ENCODE measurements at regions not wholly inside any gene's neighbourhood (a gene's known extent, or its start where the extent isn't known, plus 50 kb on each side); places are given as distances from the start of the nearest gene placed in this dataset.

DNA sequence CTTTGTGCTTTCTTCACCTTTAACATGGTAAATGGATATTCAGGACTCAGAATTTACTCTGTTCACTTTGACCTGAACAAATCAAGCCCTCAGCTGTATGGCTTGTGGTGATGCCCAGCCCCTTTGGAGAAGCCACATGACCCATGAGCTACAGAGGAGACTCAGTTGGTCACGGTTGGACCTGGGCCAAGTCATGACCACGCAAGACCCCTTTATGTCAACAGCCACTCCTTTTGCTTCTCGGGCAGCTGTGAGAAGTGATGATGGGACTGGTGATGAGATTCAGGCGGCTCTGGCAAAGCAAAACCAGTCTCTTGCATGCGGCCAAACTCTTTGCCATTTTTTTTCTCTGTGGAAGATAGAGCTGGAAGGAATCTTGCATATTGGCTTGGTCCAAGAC is 96.5 kb upstream of the AJAP1 start:
- no peak for DNase-seq

DNA sequence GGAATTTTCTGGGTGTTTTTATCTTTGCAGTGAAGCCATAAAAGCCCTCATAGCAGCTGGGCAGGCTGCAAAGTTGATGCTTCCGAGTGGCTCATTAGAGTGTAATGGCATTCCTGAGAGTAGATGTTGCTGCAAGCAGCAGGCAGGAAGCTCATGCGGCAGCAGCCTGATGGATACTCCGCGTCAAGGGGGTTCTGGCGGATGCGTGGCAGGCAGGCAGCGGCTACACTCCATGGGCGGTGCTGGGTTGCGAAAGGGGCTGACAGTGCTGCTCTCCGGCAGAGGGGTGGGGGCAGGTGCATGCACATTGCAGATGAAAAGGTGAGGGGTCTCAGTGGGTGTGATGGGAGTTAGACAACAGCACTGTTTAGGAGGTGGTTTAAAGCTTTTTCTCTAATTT is 93.2 kb upstream of the AJAP1 start:
- DNase-seq = no peak

- no peak for DNase-seq
Observed at GRCh38 chr1:4562321-4562720, 92.1 kb upstream of the AJAP1 start.

DNA sequence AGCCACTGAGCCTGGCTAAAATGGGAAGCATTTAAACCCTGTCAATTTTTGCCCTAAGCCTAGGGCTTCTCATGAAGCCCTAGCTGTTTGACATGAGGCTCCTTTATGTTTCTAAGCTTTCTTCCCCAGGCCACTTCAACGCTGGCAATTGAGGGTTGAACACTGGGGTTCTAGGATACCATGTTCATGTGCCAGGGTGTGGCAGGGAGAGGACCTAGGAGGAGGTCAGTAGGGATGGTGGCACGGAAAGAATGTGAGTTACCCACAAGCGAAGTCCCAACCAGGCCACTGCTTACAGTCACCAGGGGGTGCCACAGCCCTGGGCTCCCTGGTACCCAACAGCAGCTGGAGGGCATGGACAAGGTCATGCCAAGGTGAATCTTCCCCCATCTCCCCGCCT is 90.8 kb upstream of the AJAP1 start:
- DNase-seq = no peak

DNA sequence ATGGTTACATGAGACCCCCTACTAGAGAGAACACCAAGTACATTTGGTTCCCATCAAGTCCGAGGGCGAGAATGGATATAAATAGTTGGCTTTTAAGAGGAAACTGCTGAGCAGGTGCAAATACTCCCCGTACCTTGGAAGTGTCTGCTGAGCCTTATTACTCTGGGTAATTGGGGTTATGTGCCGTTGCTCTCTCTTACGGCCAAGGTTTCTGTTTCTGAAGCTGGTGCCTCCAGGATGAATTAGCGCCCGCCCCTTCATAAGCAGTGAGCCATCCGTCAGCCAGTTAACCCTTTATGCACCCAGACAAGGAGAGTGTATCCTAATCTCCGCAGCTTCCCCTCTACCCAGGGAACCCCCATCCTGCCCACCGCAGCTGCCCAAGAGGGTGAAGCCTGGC is 90.4 kb upstream of the AJAP1 start:
- no peak for DNase-seq

GRCh38 chr1:4565166-4565565 is 89.2 kb upstream of the AJAP1 start:
- DNase-seq = no peak

- DNase-seq = no peak
Observed at GRCh38 chr1:4565801-4566449, 88.5 kb upstream of the AJAP1 start.

GRCh38 chr1:4571263-4571662 is 83.1 kb upstream of the AJAP1 start:
- no peak for DNase-seq

- no peak for DNase-seq
Observed at GRCh38 chr1:4573526-4573925, 80.9 kb upstream of the AJAP1 start.

GRCh38 chr1:4581807-4582206 is 72.6 kb upstream of the AJAP1 start:
- no peak for DNase-seq

- no peak for DNase-seq
Observed at GRCh38 chr1:4584449-4584848, 70.0 kb upstream of the AJAP1 start.

DNA sequence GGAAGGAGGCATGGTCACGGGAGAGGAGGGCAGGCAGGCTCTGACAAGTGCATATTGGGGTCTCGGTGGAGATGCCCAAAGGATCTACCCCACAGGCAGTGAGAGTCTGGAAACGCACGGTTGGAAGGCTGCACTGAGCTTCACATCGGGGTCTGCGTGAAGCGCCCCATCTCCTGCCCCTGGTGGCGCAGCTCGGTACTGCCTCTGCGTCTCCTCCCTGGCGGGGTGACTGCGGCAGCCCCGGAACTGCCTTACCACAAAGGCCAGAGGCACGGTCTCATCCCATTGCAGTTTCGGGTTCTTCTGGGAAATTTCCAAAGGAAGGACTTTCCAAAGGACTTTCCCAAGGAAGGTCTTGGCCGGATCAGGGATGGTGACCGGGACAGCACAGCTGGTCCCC is 69.2 kb upstream of the AJAP1 start:
- DNase-seq = no peak

DNA sequence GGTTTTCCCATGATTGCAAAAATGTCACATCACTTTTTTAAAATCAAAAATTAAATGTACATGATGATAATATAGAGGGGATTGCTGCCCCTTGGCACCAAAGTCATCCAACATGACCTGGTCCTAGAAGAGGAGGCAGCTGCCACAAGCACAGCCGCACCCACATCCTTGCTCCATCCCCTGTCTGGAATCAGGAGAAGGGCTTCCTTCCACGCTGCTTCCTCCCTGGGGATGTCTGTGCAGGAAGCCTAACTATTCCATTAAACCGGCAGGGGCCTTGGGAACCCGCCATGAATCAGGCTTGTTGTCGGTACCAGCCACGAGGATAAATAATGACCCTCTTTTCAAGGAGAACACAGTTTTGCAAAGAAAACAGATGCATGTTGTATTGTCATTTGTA is 68.7 kb upstream of the AJAP1 start:
- DNase-seq = no peak

DNA sequence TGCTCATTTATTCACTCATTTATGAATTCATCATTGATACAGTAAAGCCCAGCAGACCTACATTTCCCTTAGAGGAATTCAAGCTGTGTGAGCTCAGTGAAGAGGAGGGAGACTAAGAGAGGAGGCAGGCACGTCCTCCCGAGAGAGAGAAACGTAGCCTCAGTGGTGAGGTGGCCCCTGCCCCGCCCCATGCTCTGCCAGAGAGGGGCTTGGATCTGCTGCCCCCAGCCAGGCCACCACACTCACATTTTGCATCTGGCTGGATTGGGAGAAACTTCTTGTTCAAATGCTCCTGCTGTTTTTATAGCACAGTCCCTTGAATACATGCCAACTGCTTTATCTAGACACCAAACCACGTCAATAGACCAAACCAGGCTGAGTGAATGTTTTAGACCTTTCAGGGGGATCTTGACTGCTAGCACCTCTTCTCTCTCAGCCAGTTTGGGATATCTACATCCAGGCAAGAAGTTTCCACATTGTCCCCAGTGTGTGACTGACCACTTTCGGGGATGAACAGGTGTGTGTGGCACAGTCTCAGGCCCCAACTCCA is 67.7 kb upstream of the AJAP1 start:
- DNase-seq = no peak

DNA sequence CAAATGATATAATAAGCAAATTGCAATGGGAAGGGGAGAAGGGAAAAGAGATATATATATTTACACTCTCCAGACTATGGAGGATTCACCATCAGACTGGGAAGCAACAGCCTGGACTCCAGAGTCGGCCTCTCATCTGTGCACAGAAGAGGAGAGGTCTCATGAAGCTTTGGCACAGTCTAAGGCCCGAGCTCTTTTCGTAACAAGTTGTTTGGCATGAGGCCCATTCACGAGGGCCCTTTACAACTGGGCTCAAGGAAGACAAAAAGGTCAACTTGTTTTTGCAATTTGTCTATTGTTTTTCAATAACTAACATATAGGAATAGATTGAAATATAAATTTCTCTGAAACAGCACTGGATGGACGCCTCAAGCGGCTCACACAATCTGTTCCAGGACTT is 66.7 kb upstream of the AJAP1 start:
- DNase-seq = no peak

- DNase-seq = no peak
Observed at GRCh38 chr1:4590756-4591155, 63.7 kb upstream of the AJAP1 start.

DNA sequence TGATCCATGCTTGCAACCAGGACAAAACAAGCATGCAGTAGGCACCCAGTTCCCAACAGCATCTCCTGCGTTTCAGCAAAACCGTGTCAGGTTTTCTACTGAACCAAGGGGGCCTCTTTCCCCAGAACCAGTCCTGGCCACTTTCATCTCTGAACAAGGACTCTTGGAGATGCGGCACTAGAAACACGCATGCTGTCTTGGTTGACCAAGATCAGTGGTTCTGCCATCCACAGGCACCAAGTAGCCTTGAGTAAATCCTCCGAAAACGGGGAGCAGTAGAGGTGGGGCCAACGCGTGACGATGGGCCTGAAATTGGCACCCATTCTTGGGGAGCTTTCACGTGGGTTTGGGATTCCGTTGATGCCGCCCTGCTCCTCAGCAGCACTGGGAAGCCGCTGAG is 62.5 kb upstream of the AJAP1 start:
- no peak for DNase-seq

DNA sequence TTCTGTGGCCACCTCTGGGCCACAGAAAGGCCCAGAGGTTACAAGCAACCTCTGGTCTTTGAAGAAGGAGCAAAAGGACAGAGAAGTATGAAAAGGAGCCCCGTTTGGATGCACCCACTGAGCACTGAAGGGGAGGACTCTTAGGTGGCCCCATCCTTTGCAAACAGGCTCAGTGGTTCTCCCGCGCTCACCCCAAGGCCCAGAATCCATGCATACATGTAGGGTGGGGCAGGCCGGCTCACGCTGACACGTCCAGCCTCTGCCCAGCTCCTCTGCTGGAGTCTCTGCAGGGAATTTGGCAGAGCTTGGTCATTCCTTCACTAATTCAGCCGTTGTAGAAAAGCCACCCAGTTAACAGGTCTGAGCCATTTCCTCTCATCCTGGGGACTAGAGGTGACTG is 61.3 kb upstream of the AJAP1 start:
- DNase-seq = no peak

- no peak for DNase-seq
Observed at GRCh38 chr1:4594286-4594991, 60.0 kb upstream of the AJAP1 start.

- DNase-seq = no peak
Observed at GRCh38 chr1:4595341-4596225, 58.8 kb upstream of the AJAP1 start.

DNA sequence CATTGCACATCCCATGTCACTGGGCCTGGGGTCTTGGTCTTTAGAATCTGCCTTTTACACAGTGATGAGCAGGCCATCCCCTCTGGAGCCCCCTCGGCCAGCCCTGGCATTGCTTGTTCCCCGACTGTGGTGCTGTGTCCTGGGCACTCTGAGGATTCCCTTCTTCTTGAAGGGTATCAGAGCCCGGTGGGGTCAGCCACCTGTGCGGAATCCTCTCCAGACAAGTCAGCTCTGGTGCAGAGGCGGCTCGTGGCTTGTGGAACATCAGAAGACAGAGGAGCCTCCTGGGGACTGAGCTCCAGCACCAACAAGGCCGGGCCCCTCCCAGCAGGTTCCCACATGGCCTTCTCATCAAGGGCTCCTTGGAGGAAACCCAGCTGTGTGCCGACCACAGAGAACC is 57.9 kb upstream of the AJAP1 start:
- DNase-seq = no peak

GRCh38 chr1:4597020-4597419 is 57.4 kb upstream of the AJAP1 start:
- no peak for DNase-seq

GRCh38 chr1:4598561-4598960 is 55.8 kb upstream of the AJAP1 start:
- DNase-seq = no peak

DNA sequence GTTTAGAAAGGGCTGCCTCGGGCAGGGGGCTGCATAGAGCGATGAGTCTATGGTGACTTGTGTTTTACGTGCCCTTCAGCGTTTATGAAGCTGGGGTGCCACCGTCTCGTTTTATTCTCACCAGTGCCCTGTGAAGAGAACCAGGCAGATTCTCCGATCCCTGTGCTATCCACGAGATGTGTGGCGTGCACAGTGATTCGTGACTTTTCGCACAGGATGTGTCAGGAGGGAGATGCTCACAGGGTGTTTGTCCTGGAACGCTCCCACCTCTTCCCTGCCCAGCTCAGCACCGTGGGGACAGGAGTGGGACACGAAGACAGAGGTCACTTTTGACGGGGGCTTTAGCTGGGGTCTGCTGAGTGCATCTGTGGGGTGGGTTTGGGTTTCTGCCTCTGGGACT is 54.9 kb upstream of the AJAP1 start:
- DNase-seq = no peak

All from NCI-H1694 treated with DMSO at 0.1 percent for 48 hours (cell line).